GM12874 (cell line): ENCODE measurements at regions not wholly inside any gene's neighbourhood (a gene's known extent, or its start where the extent isn't known, plus 50 kb on each side); places are given as distances from the start of the nearest gene placed in this dataset.

Experiments used
- CTCF ChIP-seq: IDR thresholded peaks from 2 replicates; pipeline ENCODE4 v1.5.1; 2011; ENCODE audit warnings: low read depth, mild to moderate bottlenecking, control low read depth, low read length, moderate library complexity; ENCODE audit not compliant: insufficient read depth

- no peak for TF ChIP-seq CTCF
These were observed 165.5 kb upstream of the PFN2 start for GRCh38 chr3:150136242-150136641.

- no peak for TF ChIP-seq CTCF
These were observed 164.6 kb upstream of the PFN2 start for GRCh38 chr3:150135287-150135721.

GRCh38 chr3:150133293-150133692 is 162.6 kb upstream of the PFN2 start:
- TF ChIP-seq CTCF: no peak

- no peak for TF ChIP-seq CTCF
These were observed 161.5 kb upstream of the PFN2 start for GRCh38 chr3:150132101-150132749.

GRCh38 chr3:150131663-150132062 is 161.0 kb upstream of the PFN2 start:
- no peak for TF ChIP-seq CTCF

DNA sequence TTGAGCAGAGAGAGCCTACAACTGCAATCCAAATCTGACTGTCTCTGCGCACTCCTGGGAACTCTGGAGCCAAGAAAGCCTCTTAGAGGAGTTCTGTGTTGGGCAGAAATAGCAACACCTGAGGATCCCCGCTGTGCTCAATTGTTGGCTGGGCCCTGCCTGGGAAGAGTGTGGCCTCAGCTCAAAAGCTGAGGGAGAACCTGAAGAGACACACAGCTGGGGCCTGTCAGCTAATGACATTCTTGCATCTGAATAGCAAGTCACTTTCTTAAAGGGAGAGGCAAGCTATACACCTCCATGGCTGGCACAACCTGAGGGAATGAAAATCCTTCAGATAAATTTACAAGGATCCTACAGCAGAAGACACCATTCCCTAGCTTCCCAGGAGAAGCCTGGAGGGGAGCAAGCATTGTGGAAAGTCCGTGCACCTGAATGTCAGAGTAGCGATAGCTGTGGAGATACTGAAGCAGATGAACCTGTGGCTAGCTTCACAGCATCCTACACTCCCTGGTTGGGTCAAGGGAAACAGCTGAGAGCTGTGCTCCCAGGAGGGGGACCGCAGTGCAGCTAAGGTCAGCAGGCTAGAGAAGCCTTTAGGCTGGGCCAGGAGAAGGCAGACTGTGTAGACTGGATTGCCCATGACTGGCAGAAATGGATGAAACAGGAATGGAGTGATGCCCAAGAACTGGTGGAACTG is 159.9 kb upstream of the PFN2 start:
- no peak for TF ChIP-seq CTCF

DNA sequence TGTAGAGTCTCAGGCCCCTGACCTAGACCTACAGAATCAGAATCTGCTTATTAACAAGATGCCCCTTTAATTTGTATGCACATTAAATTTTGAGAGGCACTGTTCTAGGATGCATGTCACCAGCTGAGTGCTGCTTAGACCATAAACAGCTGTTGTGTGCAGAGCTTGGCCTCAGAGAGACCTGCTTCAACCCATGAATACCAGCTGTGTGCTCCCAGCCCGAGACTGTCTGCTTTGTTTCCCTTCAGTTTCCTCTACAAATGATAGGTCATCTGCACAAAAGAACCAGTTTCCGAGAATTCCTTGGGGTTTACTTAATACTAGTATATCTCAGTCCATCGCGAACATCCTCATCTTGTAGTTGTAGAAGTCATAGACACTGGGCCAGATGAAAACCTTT is 158.5 kb upstream of the PFN2 start:
- TF ChIP-seq CTCF: no peak
